ENCODE measurements at regions not wholly inside any gene's neighbourhood (a gene's known extent, or its start where the extent isn't known, plus 50 kb on each side); places are given as distances from the start of the nearest gene placed in this dataset.
"Not testable (repeated sequence)": the region's sequence is repeated elsewhere in the genome, so short reads cannot be mapped to it uniquely, and the experiment has no call there.

DNA sequence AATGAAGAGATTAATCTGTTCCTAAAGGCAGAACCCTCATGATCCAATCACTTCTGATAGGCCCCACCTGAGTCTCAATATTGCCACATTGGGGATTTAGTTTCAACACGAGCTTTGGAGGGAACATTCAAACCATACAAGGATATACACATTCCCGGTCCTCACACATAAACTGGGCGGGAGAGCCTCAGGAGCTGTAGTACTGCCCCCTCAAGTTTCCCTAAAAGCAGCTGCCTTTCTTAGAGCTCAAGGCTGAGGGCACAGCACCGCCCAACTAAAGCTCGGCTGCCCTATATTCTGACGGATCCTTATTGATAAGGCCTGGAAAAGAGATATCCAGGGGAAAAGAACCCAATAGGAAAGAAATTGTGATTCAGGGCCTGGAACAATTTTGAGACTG is 83.0 kb downstream of the GADD45G start (continued):
- no peak for TF ChIP-seq EZH2 (IDR thresholded peaks at IDR 0.05; ENCODE audit: low read depth, unreplicated experiment)
- TF ChIP-seq STAT1 (IDR thresholded peaks at IDR 0.05; ENCODE audit: unreplicated experiment): no peak
- TF ChIP-seq, protein P1, sequence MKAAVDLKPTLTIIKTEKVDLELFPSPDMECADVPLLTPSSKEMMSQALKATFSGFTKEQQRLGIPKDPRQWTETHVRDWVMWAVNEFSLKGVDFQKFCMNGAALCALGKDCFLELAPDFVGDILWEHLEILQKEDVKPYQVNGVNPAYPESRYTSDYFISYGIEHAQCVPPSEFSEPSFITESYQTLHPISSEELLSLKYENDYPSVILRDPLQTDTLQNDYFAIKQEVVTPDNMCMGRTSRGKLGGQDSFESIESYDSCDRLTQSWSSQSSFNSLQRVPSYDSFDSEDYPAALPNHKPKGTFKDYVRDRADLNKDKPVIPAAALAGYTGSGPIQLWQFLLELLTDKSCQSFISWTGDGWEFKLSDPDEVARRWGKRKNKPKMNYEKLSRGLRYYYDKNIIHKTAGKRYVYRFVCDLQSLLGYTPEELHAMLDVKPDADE (IDR thresholded peaks at IDR 0.05): no peak
- TF ChIP-seq NANOG (IDR thresholded peaks at IDR 0.05; ENCODE audit: borderline replicate concordance): no peak

DNA sequence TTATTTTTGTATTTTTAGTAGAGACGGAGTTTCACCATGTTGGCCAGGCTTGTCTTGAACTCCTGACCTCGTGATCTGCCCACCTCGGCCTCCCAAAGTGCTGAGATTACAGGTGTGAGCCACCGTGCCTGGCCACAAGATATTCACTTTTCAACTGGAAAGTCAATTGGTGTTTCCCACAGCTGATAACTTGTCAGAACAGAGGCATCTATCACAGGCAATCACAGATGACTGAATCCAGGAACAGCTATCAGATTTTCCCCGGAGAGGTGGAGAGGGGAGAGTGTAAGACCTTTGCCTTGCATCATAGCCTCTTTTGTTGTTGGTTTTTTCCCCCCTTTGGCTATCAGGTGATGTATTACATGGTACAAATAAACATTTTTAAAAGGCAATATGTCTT is 84.5 kb downstream of the GADD45G start:
- not testable (repeated sequence) for H3F3A ChIP-seq (replicated peaks; ENCODE audit: low read depth); H3K36me3 ChIP-seq (ENCODE audit: insufficient read depth); H2AFZ ChIP-seq; H3K4me1 ChIP-seq (ENCODE audit: insufficient read depth); ATAC-seq; H3K9me2 ChIP-seq (ENCODE audit: insufficient read depth); H3K36me3 Mint-ChIP-seq (ENCODE audit: low read depth); DNase-seq (ENCODE audit: low spot score); H3K27ac Mint-ChIP-seq; H3K9me3 Mint-ChIP-seq; H3K4me3 Mint-ChIP-seq; H3K4me3 ChIP-seq; H3K27ac ChIP-seq (ENCODE audit: low read depth); H3K79me2 ChIP-seq (replicated peaks; ENCODE audit: insufficient read depth); H3K4me2 ChIP-seq; H4K20me1 ChIP-seq (replicated peaks; ENCODE audit: insufficient read depth); H3K27me3 ChIP-seq (ENCODE audit: insufficient read depth)
- H3K27me3 Mint-ChIP-seq (ENCODE audit: insufficient read depth, low read depth, poor library complexity): peaks cover 23% of the 10 kb centered on the region
- peaks cover 32% of the 10 kb centered on the region for H3K4me1 Mint-ChIP-seq

DNA sequence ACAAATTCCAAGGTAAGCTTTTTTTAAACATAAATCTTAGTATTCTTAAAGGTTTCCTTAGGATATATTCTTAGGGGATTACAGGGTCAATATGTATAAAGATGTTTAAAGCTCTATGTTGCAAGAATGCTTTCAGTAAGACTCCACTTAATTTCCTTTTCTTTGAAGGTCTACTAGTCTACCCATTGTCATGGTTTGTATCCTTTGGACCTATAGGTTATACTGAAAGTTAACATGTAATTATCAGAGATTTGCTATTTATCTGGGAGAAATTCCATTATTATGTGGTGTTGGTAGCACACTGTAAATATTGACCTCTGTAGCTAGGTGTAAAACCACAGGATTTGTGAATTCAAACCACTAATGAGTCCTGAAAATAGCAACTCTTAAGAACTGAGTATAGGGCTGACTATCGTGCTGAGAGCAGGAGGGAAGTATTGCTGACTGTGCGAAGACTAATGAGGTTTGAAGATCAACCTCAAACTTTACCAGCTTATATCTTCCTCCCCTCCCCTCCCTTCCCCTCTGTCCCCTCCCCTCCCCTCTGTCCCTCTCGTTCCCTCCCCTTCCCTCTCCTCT is 85.6 kb downstream of the GADD45G start:
- Histone ChIP-seq H3K79me2 (replicated peaks; ENCODE audit: insufficient read depth) (no peaks in the 10 kb centered on the region), H3K4me2 (no peak overlapping the region), H3K9me2 (ENCODE audit: insufficient read depth) (no peaks in the 10 kb centered on the region), H3K36me3 (ENCODE audit: insufficient read depth) (no peaks in the 10 kb centered on the region), H3F3A (replicated peaks; ENCODE audit: low read depth) (no peaks in the 10 kb centered on the region), H3K27me3 (ENCODE audit: insufficient read depth) (no peaks in the 10 kb centered on the region), H3K4me3 (no peak overlapping the region), H3K4me1 (ENCODE audit: insufficient read depth) (peaks cover 17% of the 10 kb centered on the region), H3K27ac (ENCODE audit: low read depth) (no peak overlapping the region), H2AFZ (no peak overlapping the region), H4K20me1 (replicated peaks; ENCODE audit: insufficient read depth) (no peaks in the 10 kb centered on the region)
- Mint-ChIP-seq H3K36me3 (ENCODE audit: low read depth) (no peaks in the 10 kb centered on the region; the same call in 2 of the 3 replicates), H3K27me3 (ENCODE audit: insufficient read depth, low read depth, poor library complexity) (peaks cover 18% of the 10 kb centered on the region), H3K27ac (no peak overlapping the region), H3K4me3 (no peak overlapping the region), H3K4me1 (peaks cover 42% of the 10 kb centered on the region), H3K9me3 (no peaks in the 10 kb centered on the region)
- no peak for ATAC-seq
- TF ChIP-seq, protein P2, sequence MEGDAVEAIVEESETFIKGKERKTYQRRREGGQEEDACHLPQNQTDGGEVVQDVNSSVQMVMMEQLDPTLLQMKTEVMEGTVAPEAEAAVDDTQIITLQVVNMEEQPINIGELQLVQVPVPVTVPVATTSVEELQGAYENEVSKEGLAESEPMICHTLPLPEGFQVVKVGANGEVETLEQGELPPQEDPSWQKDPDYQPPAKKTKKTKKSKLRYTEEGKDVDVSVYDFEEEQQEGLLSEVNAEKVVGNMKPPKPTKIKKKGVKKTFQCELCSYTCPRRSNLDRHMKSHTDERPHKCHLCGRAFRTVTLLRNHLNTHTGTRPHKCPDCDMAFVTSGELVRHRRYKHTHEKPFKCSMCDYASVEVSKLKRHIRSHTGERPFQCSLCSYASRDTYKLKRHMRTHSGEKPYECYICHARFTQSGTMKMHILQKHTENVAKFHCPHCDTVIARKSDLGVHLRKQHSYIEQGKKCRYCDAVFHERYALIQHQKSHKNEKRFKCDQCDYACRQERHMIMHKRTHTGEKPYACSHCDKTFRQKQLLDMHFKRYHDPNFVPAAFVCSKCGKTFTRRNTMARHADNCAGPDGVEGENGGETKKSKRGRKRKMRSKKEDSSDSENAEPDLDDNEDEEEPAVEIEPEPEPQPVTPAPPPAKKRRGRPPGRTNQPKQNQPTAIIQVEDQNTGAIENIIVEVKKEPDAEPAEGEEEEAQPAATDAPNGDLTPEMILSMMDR (conservative IDR thresholded peaks at IDR 0.05; ENCODE audit: low read depth in 2 of 2): no peak
- TF ChIP-seq NANOG (IDR thresholded peaks at IDR 0.05; ENCODE audit: borderline replicate concordance) (no peak), EZH2phosphoT487 (IDR thresholded peaks at IDR 0.05; ENCODE audit: unreplicated experiment) (no peak), ZNF331 (CRISPR knock-in tag; IDR thresholded peaks at IDR 0.05; ENCODE audit: low read depth) (no peak), JUNB (IDR thresholded peaks at IDR 0.05; ENCODE audit: unreplicated experiment) (no peak), EZH2 (IDR thresholded peaks at IDR 0.05; ENCODE audit: low read depth, unreplicated experiment) (no peak)
- TF ChIP-seq, protein P3, sequence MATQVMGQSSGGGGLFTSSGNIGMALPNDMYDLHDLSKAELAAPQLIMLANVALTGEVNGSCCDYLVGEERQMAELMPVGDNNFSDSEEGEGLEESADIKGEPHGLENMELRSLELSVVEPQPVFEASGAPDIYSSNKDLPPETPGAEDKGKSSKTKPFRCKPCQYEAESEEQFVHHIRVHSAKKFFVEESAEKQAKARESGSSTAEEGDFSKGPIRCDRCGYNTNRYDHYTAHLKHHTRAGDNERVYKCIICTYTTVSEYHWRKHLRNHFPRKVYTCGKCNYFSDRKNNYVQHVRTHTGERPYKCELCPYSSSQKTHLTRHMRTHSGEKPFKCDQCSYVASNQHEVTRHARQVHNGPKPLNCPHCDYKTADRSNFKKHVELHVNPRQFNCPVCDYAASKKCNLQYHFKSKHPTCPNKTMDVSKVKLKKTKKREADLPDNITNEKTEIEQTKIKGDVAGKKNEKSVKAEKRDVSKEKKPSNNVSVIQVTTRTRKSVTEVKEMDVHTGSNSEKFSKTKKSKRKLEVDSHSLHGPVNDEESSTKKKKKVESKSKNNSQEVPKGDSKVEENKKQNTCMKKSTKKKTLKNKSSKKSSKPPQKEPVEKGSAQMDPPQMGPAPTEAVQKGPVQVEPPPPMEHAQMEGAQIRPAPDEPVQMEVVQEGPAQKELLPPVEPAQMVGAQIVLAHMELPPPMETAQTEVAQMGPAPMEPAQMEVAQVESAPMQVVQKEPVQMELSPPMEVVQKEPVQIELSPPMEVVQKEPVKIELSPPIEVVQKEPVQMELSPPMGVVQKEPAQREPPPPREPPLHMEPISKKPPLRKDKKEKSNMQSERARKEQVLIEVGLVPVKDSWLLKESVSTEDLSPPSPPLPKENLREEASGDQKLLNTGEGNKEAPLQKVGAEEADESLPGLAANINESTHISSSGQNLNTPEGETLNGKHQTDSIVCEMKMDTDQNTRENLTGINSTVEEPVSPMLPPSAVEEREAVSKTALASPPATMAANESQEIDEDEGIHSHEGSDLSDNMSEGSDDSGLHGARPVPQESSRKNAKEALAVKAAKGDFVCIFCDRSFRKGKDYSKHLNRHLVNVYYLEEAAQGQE (IDR thresholded peaks at IDR 0.05; ENCODE audit: unreplicated experiment): no peak
- DNase-seq (ENCODE audit: low spot score): no peak

All from GM23338 (cell line).